ENCODE measurements at regions not wholly inside any gene's neighbourhood (a gene's known extent, or its start where the extent isn't known, plus 50 kb on each side); places are given as distances from the start of the nearest gene placed in this dataset.

GRCh38 chr2:104125096-104125495 is 728.8 kb upstream of the POU3F3 start:
- CTCF ChIA-PET = no interaction called here
- POLR2A ChIA-PET = no interaction called here
- TF ChIP-seq L3MBTL2 (conservative IDR thresholded peaks at IDR 0.05) (no peak), PKNOX1 (IDR thresholded peaks at IDR 0.05) (no peak), LEF1 (IDR thresholded peaks at IDR 0.05; ENCODE audit: borderline replicate concordance) (no peak), ELF4 (IDR thresholded peaks at IDR 0.05) (no peak), SUZ12 (IDR thresholded peaks at IDR 0.05) (no peak), BHLHE40 (IDR thresholded peaks at IDR 0.05; ENCODE audit: borderline replicate concordance) (no peak), FOXM1 (IDR thresholded peaks at IDR 0.05; ENCODE audit: borderline replicate concordance) (no peak), ZNF384 (IDR thresholded peaks at IDR 0.05) (no peak), NFRKB (IDR thresholded peaks at IDR 0.05) (no peak), FOXK2 (IDR thresholded peaks at IDR 0.05) (no peak), TARDBP (IDR thresholded peaks at IDR 0.05) (no peak), FOXA1 (IDR thresholded peaks at IDR 0.05) (no peak)
- DNase-seq (ENCODE audit: extremely low spot score) = no peak

GRCh38 chr2:104127049-104127770 is 726.7 kb upstream of the POU3F3 start:
- DNase-seq (ENCODE audit: extremely low spot score) = no peak
- CTCF ChIA-PET = no interaction called here
- POLR2A ChIA-PET = no interaction called here
- TF ChIP-seq FOXA1 (IDR thresholded peaks at IDR 0.05) (no peak), ZNF384 (IDR thresholded peaks at IDR 0.05) (no peak), SP1 (IDR thresholded peaks at IDR 0.05) (no peak), ELF4 (IDR thresholded peaks at IDR 0.05) (no peak)

- no peak for DNase-seq (ENCODE audit: extremely low spot score)
- no peak for TF ChIP-seq L3MBTL2 (conservative IDR thresholded peaks at IDR 0.05)
- TF ChIP-seq BHLHE40 (IDR thresholded peaks at IDR 0.05; ENCODE audit: borderline replicate concordance) = no peak
- no peak for TF ChIP-seq FOXK2 (IDR thresholded peaks at IDR 0.05)
- ChIA-PET POLR2A (no interaction called here), CTCF (no interaction called here)
Measured at GRCh38 chr2:104140361-104140760, 713.6 kb upstream of the POU3F3 start.

- CTCF ChIA-PET = no interaction called here
- DNase-seq (ENCODE audit: extremely low spot score) = no peak
- TF ChIP-seq LEF1 (IDR thresholded peaks at IDR 0.05; ENCODE audit: borderline replicate concordance) = no peak
- TF ChIP-seq BHLHE40 (IDR thresholded peaks at IDR 0.05; ENCODE audit: borderline replicate concordance) = no peak
- TF ChIP-seq L3MBTL2 (conservative IDR thresholded peaks at IDR 0.05) = no peak
- no peak for TF ChIP-seq FOXM1 (IDR thresholded peaks at IDR 0.05; ENCODE audit: borderline replicate concordance)
- TF ChIP-seq FOXA1 (IDR thresholded peaks at IDR 0.05) = no peak
- TF ChIP-seq CTBP1 (IDR thresholded peaks at IDR 0.05; ENCODE audit: borderline replicate concordance) = no peak
- TF ChIP-seq FOXK2 (IDR thresholded peaks at IDR 0.05) = no peak
- TF ChIP-seq HDGF (IDR thresholded peaks at IDR 0.05; ENCODE audit: borderline replicate concordance) = no peak
- TF ChIP-seq SP1 (IDR thresholded peaks at IDR 0.05) = no peak
- TF ChIP-seq SUZ12 (IDR thresholded peaks at IDR 0.05) = no peak
- no peak for TF ChIP-seq NFRKB (IDR thresholded peaks at IDR 0.05)
- no peak for TF ChIP-seq ZNF384 (IDR thresholded peaks at IDR 0.05)
- POLR2A ChIA-PET = no interaction called here
Measured at GRCh38 chr2:104158191-104158590, 695.7 kb upstream of the POU3F3 start.

- CTCF ChIA-PET = interaction anchor here (0.7 kb wide), 1 partner anchor 484 kb away, joined by 4 read pairs; no protein-coding TSS in a partner anchor
Measured at GRCh38 chr2:104163611-104164130, 690.2 kb upstream of the POU3F3 start.

GRCh38 chr2:104164721-104165252 is 689.1 kb upstream of the POU3F3 start:
- ChIA-PET POLR2A (no interaction called here), CTCF (no interaction called here)
- no peak for DNase-seq (ENCODE audit: extremely low spot score)
- TF ChIP-seq FOXK2 (IDR thresholded peaks at IDR 0.05) = no peak
- TF ChIP-seq SUZ12 (IDR thresholded peaks at IDR 0.05) = no peak
- TF ChIP-seq SP1 (IDR thresholded peaks at IDR 0.05) = no peak
- no peak for TF ChIP-seq HDGF (IDR thresholded peaks at IDR 0.05; ENCODE audit: borderline replicate concordance)
- TF ChIP-seq ARNT (IDR thresholded peaks at IDR 0.05) = no peak
- TF ChIP-seq BHLHE40 (IDR thresholded peaks at IDR 0.05; ENCODE audit: borderline replicate concordance) = no peak
- no peak for TF ChIP-seq PKNOX1 (IDR thresholded peaks at IDR 0.05)
- no peak for TF ChIP-seq ELF4 (IDR thresholded peaks at IDR 0.05)
- no peak for TF ChIP-seq L3MBTL2 (conservative IDR thresholded peaks at IDR 0.05)
- TF ChIP-seq TARDBP (IDR thresholded peaks at IDR 0.05) = no peak
- TF ChIP-seq NFRKB (IDR thresholded peaks at IDR 0.05) = no peak
- no peak for TF ChIP-seq LEF1 (IDR thresholded peaks at IDR 0.05; ENCODE audit: borderline replicate concordance)
- no peak for TF ChIP-seq FOXM1 (IDR thresholded peaks at IDR 0.05; ENCODE audit: borderline replicate concordance)
- no peak for TF ChIP-seq CTBP1 (IDR thresholded peaks at IDR 0.05; ENCODE audit: borderline replicate concordance)
- no peak for TF ChIP-seq FOXA1 (IDR thresholded peaks at IDR 0.05)
- no peak for TF ChIP-seq ZNF384 (IDR thresholded peaks at IDR 0.05)

More at GRCh38 chr2:104163611-104164130, 690.2 kb upstream of the POU3F3 start:
- POLR2A ChIA-PET = no interaction called here
- no peak for TF ChIP-seq FOXM1 (IDR thresholded peaks at IDR 0.05; ENCODE audit: borderline replicate concordance)
- TF ChIP-seq ELF4 (IDR thresholded peaks at IDR 0.05) = no peak
- TF ChIP-seq ARNT (IDR thresholded peaks at IDR 0.05) = no peak
- TF ChIP-seq HDGF (IDR thresholded peaks at IDR 0.05; ENCODE audit: borderline replicate concordance) = no peak
- no peak for TF ChIP-seq ZNF384 (IDR thresholded peaks at IDR 0.05)
- TF ChIP-seq SP1 (IDR thresholded peaks at IDR 0.05) = no peak
- TF ChIP-seq L3MBTL2 (conservative IDR thresholded peaks at IDR 0.05) = no peak
- TF ChIP-seq PKNOX1 (IDR thresholded peaks at IDR 0.05) = no peak
- no peak for TF ChIP-seq NFRKB (IDR thresholded peaks at IDR 0.05)
- TF ChIP-seq SUZ12 (IDR thresholded peaks at IDR 0.05) = no peak
- no peak for TF ChIP-seq FOXK2 (IDR thresholded peaks at IDR 0.05)
- TF ChIP-seq LEF1 (IDR thresholded peaks at IDR 0.05; ENCODE audit: borderline replicate concordance) = no peak
- no peak for TF ChIP-seq TARDBP (IDR thresholded peaks at IDR 0.05)
- TF ChIP-seq FOXA1 (IDR thresholded peaks at IDR 0.05) = no peak
- no peak for DNase-seq (ENCODE audit: extremely low spot score)
